Lower leg skin (tissue), 4 donors: ENCODE measurements at regions not wholly inside any gene's neighbourhood (a gene's known extent, or its start where the extent isn't known, plus 50 kb on each side); places are given as distances from the start of the nearest gene placed in this dataset.
"Not testable (repeated sequence)": the region's sequence is repeated elsewhere in the genome, so short reads cannot be mapped to it uniquely, and the experiment has no call there.

Experiments
- DNase-seq, 2 donors: peaks; one replicate each; pipeline ENCODE4 v3.0.0-alpha.2; 2019; ENCODE audit warnings: low spot score in 2 of 2
- H3K4me3 ChIP-seq: fragments of 200-600 bp; sonication (generic); 2 replicates; pipeline ENCODE4 v1.5.1; 2017; ENCODE audit warnings: mild to moderate bottlenecking, low read depth; ENCODE audit not compliant: poor library complexity, severe bottlenecking
- POLR2A ChIP-seq, 2 donors: fragments of 450-650 bp; IDR thresholded peaks; one replicate each; pipeline ENCODE4 v1.6.1; 2016 to 2017; ENCODE audit warnings: antibody characterized with exemption in 2 of 2, mild to moderate bottlenecking in 1 of 2, moderate library complexity in 1 of 2
- WGBS, 2 donors: methylation state at CpG; one replicate each; pipeline ENCODE4 v1.1.5; 2018; 5-methylcytosine and 5-hydroxymethylcytosine counted together
- intact Hi-C: fragments of 100-400 bp; cut with DNase I; formaldehyde crosslinking; loops from one replicate; pipeline ENCODE4 v1.15.0; 2023; ENCODE audit warnings: low total_unique reads
- TF ChIP-seq, protein P1 (sequence below), 3 donors: fragments of 450-650 bp; IDR thresholded peaks; one replicate each; pipeline ENCODE4 v1.5.1; 2016; ENCODE audit warnings: antibody characterized with exemption in 3 of 3, mild to moderate bottlenecking in 3 of 3, moderate library complexity in 2 of 3

DNA sequence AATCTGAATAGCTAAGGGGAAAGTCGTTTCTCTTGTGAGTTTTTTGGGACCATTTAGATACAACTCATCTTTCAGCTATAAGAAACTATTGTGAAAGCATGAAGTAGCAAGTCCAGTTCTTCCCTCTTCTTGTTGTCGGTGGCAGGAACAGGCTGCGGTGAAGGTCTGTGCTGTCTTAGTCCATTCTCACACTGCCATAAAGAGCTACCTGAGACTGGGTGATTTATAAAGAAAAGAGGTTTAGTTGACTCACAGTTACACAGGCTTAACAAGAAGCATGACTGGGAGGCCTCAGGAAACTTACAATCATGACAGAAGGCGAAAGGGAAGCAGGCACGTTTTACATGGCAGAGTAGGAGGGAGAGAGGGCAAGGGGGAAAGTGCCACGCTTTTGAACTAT, 261.8 kb downstream of the GATA3 start:
- intact Hi-C loops = no loop called here
- DNase-seq = no peak
- no peak overlapping the region for H3K4me3 ChIP-seq
- 77 to 89% methylated on average over 6 of the region's 6 CpGs for WGBS, 2 donors
- TF ChIP-seq POLR2A (IDR thresholded peaks at IDR 0.05) = no peak
- TF ChIP-seq, protein P1, sequence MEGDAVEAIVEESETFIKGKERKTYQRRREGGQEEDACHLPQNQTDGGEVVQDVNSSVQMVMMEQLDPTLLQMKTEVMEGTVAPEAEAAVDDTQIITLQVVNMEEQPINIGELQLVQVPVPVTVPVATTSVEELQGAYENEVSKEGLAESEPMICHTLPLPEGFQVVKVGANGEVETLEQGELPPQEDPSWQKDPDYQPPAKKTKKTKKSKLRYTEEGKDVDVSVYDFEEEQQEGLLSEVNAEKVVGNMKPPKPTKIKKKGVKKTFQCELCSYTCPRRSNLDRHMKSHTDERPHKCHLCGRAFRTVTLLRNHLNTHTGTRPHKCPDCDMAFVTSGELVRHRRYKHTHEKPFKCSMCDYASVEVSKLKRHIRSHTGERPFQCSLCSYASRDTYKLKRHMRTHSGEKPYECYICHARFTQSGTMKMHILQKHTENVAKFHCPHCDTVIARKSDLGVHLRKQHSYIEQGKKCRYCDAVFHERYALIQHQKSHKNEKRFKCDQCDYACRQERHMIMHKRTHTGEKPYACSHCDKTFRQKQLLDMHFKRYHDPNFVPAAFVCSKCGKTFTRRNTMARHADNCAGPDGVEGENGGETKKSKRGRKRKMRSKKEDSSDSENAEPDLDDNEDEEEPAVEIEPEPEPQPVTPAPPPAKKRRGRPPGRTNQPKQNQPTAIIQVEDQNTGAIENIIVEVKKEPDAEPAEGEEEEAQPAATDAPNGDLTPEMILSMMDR (IDR thresholded peaks at IDR 0.05) = no peak

DNA sequence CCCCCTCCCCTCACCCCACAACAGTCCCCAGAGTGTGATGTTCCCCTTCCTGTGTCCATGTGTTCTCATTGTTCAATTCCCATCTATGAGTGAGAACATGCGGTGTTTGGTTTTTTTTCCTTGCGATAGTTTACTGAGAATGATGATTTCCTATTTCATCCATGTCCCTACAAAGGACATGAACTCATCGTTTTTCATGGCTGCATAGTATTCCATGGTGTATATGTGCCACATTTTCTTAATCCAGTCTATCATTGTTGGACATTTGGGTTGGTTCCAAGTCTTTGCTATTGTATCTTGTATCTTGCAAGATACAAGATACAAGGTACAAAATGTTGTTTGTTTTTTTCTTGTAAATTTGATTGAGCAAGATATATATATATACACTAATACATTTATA, 263.9 kb downstream of the GATA3 start:
- H3K4me3 ChIP-seq, DNase-seq, intact Hi-C loops: not testable (repeated sequence)
- 87 to 90% methylated on average over 3 of the region's 3 CpGs for WGBS, 2 donors

DNA sequence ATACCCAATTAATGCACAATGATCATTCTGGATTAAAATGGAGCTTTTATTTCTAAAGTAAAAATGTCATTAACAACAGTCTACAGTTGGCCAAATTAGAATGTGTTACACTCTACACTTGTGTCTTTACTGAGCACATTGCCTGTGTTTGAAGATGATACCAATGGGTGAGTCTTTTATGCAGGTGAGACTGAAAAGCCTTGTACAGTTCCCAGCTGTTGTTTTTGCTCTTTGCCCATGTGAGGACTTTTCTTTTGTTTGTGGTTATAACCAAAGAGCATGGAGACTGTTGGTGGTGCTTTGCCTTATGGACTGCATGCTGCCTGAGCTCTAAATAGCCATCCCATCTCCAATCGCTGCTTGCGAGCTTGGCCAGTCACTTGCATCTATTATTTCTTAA, 264.5 kb downstream of the GATA3 start:
- no peak overlapping the region for H3K4me3 ChIP-seq
- DNase-seq = no peak
- WGBS, 2 donors = 85 to 98% methylated on average over 2 of the region's 2 CpGs
- TF ChIP-seq, protein P1 (IDR thresholded peaks at IDR 0.05) = no peak
- TF ChIP-seq POLR2A (IDR thresholded peaks at IDR 0.05) = no peak
- intact Hi-C loops = no loop called here

DNA sequence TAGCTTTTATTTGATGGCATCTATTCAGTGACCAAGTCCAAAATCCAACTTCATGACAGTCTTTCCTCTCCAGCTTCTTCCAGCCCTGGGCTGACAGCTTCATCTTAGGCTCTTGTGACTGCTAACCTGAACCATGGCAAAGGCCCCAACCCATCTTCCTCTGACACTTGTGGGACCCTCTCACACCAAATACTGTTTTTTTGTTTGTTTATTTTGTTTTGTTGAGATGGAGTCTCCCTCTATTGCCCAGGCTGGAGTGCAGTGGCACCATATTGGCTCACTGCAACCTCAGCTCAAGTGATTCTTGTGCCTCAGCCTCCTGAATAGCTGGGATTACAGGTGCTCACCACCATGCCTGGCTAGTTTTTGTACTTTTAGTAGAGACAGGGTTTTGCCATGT, 265.2 kb downstream of the GATA3 start:
- TF ChIP-seq, protein P1 (IDR thresholded peaks at IDR 0.05) = no peak
- TF ChIP-seq POLR2A (IDR thresholded peaks at IDR 0.05) = no peak
- H3K4me3 ChIP-seq = no peak overlapping the region
- intact Hi-C loops = no loop called here
- DNase-seq = no peak

DNA sequence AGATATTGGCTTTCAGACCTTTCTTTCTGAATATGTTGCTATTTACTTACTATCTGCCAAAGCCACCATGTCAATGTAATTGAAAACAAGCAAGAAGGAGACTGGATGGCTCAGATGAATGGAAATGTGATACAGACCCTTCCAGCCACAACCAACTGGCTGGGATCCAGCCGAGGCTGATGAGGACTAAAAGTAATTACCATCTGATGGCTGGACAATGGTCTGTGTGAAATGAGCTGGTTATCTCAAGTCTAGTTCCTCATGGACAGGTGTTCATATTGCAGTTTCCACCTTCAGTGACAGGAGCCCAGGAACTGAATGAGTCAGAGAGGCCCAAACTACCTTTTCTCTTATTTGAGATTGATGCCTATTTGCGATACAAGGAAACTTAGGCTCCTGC, 267.5 kb downstream of the GATA3 start:
- TF ChIP-seq, protein P1 (IDR thresholded peaks at IDR 0.05) = no peak
- no peak for TF ChIP-seq POLR2A (IDR thresholded peaks at IDR 0.05)
- intact Hi-C loops = no loop called here
- no peak overlapping the region for H3K4me3 ChIP-seq
- 81 to 83% methylated on average over 2 of the region's 2 CpGs for WGBS, 2 donors
- no peak for DNase-seq

DNA sequence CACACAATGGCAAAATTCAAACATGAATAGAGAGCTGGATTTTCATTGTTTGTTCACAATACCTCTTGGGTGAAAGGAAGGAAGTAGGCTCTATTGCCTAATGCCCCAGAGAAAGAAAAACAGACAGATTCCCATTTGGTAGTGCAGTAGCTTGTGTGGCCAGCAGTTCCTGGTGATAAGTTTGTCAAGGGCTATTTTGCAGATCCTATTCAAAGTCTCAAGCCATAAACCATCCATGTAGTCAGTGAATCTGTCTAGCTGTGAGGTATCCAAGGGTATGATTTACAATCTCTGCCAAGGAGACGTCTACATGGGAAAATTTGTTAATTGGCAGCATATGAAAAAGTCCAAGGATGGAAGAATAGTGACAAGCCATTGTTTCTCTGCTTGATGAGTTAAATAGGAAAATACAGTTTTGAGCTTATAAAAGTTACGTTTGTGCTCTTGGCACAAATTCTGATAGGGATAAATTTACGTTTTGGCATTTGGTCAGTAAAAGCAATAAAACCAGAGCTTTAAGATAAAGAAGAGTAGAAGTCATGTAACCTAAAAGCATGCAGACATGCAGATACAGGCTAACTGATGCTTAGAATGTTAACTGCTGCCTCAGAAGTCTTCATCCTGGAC, 269.1 kb downstream of the GATA3 start:
- 19% methylated on average over 3 of the region's 3 CpGs for WGBS, 2 donors
- TF ChIP-seq, protein P1 (IDR thresholded peaks at IDR 0.05) = no peak
- no peak for TF ChIP-seq POLR2A (IDR thresholded peaks at IDR 0.05)
- DNase-seq = no peak
- intact Hi-C loops = no loop called here
- no peak overlapping the region for H3K4me3 ChIP-seq
